Esophagus muscularis mucosa (tissue), 3 donors: ENCODE measurements at regions not wholly inside any gene's neighbourhood (a gene's known extent, or its start where the extent isn't known, plus 50 kb on each side); places are given as distances from the start of the nearest gene placed in this dataset.

Source experiments
- POLR2A ChIP-seq: fragments of 450-650 bp; IDR thresholded peaks from one replicate; pipeline ENCODE4 v1.6.1; 2017; ENCODE audit warnings: antibody characterized with exemption, moderate library complexity, mild to moderate bottlenecking, low read depth
- TF ChIP-seq, protein P1 (sequence below), 3 experiments: fragments of 200-600 bp in 2 of 3; fragments of 450-650 bp in 1 of 3; sonication (generic) in 2 of 3; IDR thresholded peaks; one replicate each; pipeline ENCODE4 v1.5.1; 2017 to 2019; ENCODE audit warnings: antibody characterized with exemption in 3 of 3, mild to moderate bottlenecking in 2 of 3, moderate library complexity in 1 of 3

DNA sequence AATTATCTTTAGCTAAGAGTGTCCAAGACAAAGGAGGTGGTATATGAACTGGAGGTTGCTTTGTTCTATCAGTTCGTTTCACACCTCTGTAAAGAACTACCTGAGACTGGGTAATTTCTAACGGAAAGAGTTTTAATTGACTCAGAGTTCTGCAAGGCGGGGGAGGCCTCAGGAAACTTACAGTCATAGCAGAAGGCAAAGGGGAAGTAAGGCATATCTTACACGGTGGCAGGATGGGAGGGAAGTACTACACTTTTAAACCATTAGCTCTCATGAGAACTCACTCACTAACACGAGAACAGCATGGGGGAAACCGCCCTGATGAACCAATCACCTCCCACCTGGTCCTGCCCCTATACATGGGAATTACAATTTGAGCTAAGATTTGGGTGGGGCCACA lies 1202.3 kb upstream of the LRRTM3 start:
- TF ChIP-seq, protein P1, sequence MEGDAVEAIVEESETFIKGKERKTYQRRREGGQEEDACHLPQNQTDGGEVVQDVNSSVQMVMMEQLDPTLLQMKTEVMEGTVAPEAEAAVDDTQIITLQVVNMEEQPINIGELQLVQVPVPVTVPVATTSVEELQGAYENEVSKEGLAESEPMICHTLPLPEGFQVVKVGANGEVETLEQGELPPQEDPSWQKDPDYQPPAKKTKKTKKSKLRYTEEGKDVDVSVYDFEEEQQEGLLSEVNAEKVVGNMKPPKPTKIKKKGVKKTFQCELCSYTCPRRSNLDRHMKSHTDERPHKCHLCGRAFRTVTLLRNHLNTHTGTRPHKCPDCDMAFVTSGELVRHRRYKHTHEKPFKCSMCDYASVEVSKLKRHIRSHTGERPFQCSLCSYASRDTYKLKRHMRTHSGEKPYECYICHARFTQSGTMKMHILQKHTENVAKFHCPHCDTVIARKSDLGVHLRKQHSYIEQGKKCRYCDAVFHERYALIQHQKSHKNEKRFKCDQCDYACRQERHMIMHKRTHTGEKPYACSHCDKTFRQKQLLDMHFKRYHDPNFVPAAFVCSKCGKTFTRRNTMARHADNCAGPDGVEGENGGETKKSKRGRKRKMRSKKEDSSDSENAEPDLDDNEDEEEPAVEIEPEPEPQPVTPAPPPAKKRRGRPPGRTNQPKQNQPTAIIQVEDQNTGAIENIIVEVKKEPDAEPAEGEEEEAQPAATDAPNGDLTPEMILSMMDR (IDR thresholded peaks at IDR 0.05) = no peak
- TF ChIP-seq POLR2A = no peak
